ENCODE measurements at regions not wholly inside any gene's neighbourhood (a gene's known extent, or its start where the extent isn't known, plus 50 kb on each side); places are given as distances from the start of the nearest gene placed in this dataset.

GRCh38 chr1:96290033-96290432, 431.6 kb upstream of the PTBP2 start:
- TF ChIP-seq EP300 (IDR thresholded peaks at IDR 0.05) (no peak), POLR2AphosphoS5 (IDR thresholded peaks at IDR 0.05) (no peak), CTCF (IDR thresholded peaks at IDR 0.05) (no peak), POLR2A (IDR thresholded peaks at IDR 0.05) (no peak)

GRCh38 chr1:96290801-96291200, 430.8 kb upstream of the PTBP2 start:
- DNase-seq (no peak), ATAC-seq (ENCODE audit: low FRiP score in 2 of 2) (no peak)
- Histone ChIP-seq H3K9me3 (peaks cover 0 to 6% (median 0%) of the 10 kb centered on the region in 4 donors), H3K4me3 (no peak overlapping the region), H3K27me3 (no peaks in the 10 kb centered on the region), H3K4me1 (no peaks in the 10 kb centered on the region), H3K36me3 (no peaks in the 10 kb centered on the region), H3K27ac (no peak overlapping the region)
- TF ChIP-seq EP300 (IDR thresholded peaks at IDR 0.05) (no peak), POLR2A (IDR thresholded peaks at IDR 0.05) (no peak), POLR2AphosphoS5 (IDR thresholded peaks at IDR 0.05) (no peak), CTCF (IDR thresholded peaks at IDR 0.05) (no peak)

More at GRCh38 chr1:96290033-96290432, 431.6 kb upstream of the PTBP2 start:
- H3K27me3 ChIP-seq: no peaks in the 10 kb centered on the region
- H3K9me3 ChIP-seq: peaks cover 0 to 6% (median 0%) of the 10 kb centered on the region in 4 donors
- H3K36me3 ChIP-seq: no peaks in the 10 kb centered on the region
- ATAC-seq (ENCODE audit: low FRiP score in 2 of 2) (no peak), DNase-seq (no peak)
- WGBS, 2 donors: 55 to 76% methylated on average over 1 of the region's 1 CpG
- no peak overlapping the region for H3K4me3 ChIP-seq
- no peak overlapping the region for H3K27ac ChIP-seq
- no peaks in the 10 kb centered on the region for H3K4me1 ChIP-seq

GRCh38 chr1:96291468-96291867, 430.1 kb upstream of the PTBP2 start:
- H3K4me3 ChIP-seq: no peak overlapping the region
- WGBS, 2 donors: 82 to 83% methylated on average over 2 of the region's 2 CpGs
- no peaks in the 10 kb centered on the region for H3K27me3 ChIP-seq
- no peaks in the 10 kb centered on the region for H3K36me3 ChIP-seq
- H3K4me1 ChIP-seq: no peaks in the 10 kb centered on the region
- peaks cover 0 to 6% (median 0%) of the 10 kb centered on the region in 4 donors for H3K9me3 ChIP-seq
- TF ChIP-seq EP300 (IDR thresholded peaks at IDR 0.05): no peak
- no peak for TF ChIP-seq POLR2A (IDR thresholded peaks at IDR 0.05)
- TF ChIP-seq POLR2AphosphoS5 (IDR thresholded peaks at IDR 0.05): no peak
- TF ChIP-seq CTCF (IDR thresholded peaks at IDR 0.05): no peak
- no peak overlapping the region for H3K27ac ChIP-seq
- no peak for DNase-seq
- ATAC-seq (ENCODE audit: low FRiP score in 2 of 2): no peak

GRCh38 chr1:96292141-96292540, 429.4 kb upstream of the PTBP2 start:
- TF ChIP-seq CTCF (IDR thresholded peaks at IDR 0.05) (no peak), POLR2AphosphoS5 (IDR thresholded peaks at IDR 0.05) (no peak), EP300 (IDR thresholded peaks at IDR 0.05) (no peak), POLR2A (IDR thresholded peaks at IDR 0.05) (no peak)
- WGBS, 2 donors: 72 to 88% methylated on average over 2 of the region's 2 CpGs
- Histone ChIP-seq H3K9me3 (peaks cover 0 to 6% (median 0%) of the 10 kb centered on the region in 4 donors), H3K36me3 (no peaks in the 10 kb centered on the region), H3K4me1 (no peaks in the 10 kb centered on the region), H3K4me3 (no peak overlapping the region), H3K27ac (no peak overlapping the region), H3K27me3 (no peaks in the 10 kb centered on the region)
- ATAC-seq (ENCODE audit: low FRiP score in 2 of 2) (no peak), DNase-seq (no peak)

- no peaks in the 10 kb centered on the region for H3K36me3 ChIP-seq
- no peaks in the 10 kb centered on the region for H3K9me3 ChIP-seq
- no peaks in the 10 kb centered on the region for H3K27me3 ChIP-seq
- no peak for ATAC-seq (ENCODE audit: low FRiP score in 2 of 2)
- no peaks in the 10 kb centered on the region for H3K4me1 ChIP-seq
- no peak overlapping the region for H3K27ac ChIP-seq
- 60 to 67% methylated on average over 2 of the region's 2 CpGs for WGBS, 2 donors
- TF ChIP-seq POLR2AphosphoS5 (IDR thresholded peaks at IDR 0.05) (no peak), EP300 (IDR thresholded peaks at IDR 0.05) (no peak), CTCF (IDR thresholded peaks at IDR 0.05) (no peak), POLR2A (IDR thresholded peaks at IDR 0.05) (no peak)
- H3K4me3 ChIP-seq: no peak overlapping the region
- no peak for DNase-seq
These were observed 424.6 kb upstream of the PTBP2 start for GRCh38 chr1:96296991-96297390.

Data from upper lobe of left lung (tissue), 6 donors.